Hippocampal formation (tissue), 2 donors: ENCODE measurements at regions not wholly inside any gene's neighbourhood (a gene's known extent, or its start where the extent isn't known, plus 50 kb on each side); places are given as distances from the start of the nearest gene placed in this dataset.
"Not testable (repeated sequence)": the region's sequence is repeated elsewhere in the genome, so short reads cannot be mapped to it uniquely, and the experiment has no call there.

Source experiments
- DNase-seq, 2 donors: peaks; one replicate each; lab custom pipeline; 2025; lab: John Stamatoyannopoulos, UW

DNA sequence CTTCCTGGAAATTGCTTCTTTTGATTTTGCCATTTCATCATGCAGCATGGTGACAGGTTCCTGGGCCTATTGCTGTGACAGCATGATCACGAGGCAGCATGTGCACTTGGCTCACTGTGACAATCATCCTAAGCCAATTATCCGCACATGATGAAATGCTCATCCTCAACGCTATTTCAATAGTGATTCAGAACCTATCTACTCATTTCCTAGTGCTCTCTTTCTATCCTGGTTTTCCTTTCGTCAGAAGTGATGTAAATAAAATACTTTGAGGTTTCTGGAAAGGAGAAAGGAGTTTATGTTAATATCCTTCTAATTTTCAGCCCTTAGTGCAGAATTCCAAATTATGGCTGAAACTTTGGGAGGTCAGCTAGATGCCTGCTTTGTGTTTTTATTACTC, 110.6 kb upstream of the ADAMTS5 start:
- no peak for DNase-seq

DNA sequence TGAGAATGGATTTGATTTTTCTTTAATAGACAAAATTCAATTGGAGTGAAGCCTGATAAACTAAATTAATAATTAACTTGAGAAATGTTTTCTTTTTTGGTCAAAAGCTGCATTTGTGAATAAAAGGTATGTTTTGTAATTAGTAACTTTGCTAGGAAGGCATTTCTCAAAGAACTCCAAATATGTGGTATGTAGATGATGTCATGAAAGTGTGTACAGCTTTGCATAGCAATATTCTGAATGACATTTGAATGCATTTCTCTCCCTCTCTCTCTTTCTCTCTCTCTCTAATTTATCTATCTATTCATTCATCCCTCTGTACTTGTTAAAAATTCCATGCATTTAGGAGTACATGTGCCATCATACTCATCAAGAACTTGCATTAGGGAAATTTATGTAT, 109.1 kb upstream of the ADAMTS5 start:
- DNase-seq: no peak

DNA sequence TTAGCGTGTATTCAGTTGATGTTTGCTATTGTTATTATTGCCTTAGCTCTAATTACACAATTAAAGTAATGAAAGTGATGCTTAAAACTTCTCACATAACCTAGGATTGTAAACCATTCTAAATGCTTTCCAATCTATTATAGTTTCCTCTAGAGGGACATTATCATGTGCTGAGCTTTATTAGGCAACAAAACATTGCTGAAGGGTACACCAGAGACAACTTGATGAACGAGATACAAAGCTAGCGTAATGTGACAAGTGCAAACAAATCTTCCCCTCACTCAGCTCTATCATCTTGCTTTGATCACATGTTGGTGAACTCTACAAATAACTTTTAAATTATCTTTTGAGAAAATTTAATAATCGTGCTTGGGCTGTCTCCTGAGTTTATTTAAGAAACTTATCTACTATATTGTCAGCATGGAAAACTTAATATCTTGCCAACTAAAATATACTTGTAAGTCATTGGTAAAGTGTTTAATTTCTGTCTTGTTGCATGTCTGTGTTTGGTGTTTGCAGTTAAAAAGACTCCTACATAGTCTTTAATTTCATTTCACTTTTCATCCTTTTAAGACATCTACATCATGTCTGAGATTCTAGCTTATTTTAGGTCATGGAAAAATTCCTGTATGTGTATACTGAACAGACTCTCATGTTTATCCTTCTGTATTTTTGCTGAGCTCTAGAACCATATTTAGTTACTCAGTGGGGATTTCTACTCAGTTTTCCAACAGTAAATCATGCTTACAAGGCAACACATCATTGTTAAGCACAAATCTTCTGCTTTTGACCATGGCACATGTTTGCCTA, 104.2 kb upstream of the ADAMTS5 start:
- DNase-seq: no peak

DNA sequence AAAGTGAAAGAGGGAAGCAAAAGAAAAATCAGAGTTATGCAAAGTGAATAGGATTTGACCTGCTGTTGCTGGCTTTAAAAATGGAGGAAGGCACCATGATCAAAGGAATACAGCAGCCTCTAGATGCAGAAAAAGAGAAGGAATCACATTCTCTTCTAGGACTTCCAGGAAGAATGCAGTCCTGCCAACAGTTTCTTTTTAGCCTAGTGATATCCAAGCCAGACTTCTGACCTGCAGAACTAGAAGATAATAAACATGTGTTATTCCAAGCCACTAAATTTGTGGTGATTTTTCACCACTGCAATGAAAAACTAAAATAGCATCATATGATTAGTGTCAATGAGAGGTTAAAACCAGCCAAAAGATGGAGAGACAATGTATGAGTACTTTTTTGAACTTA, 101.9 kb upstream of the ADAMTS5 start:
- no peak for DNase-seq

DNA sequence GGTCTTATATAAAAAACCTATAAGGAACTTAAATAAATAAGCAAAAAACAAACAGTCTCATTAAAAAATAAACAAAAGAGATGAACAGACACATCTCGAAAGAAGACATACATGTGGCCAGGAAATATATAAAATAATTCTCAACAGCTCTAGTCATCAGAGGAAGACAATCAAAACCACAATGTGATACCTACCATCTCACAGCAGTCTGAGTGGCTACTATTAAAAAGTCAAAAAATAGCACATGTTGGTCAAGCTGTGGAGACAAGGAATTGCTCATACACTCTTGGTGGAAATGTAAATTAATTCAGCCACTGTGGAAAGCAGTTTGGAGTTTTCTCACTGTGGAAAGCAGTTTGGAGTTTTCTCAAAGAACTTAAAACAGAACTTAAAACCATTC, 100.3 kb upstream of the ADAMTS5 start:
- no peak for DNase-seq

DNA sequence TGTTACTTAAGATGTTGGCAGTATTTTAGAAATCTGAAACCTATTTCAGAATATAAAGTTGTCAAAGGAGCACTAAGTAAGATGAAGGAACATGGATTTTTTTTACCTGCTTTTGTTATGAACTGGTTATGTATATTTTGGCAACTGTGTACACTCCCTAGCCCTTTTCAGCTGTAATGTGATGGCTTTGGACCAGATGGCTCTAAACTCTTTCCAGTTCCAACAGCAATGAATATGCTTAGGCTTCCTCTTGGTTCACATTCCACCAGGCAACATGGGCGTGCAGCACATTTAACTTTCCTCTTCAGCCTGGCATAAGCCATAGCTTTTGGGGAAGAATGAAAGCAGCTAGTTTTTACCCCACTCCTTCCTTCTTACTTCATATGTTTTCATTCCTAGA, 95.6 kb upstream of the ADAMTS5 start:
- no peak for DNase-seq

DNA sequence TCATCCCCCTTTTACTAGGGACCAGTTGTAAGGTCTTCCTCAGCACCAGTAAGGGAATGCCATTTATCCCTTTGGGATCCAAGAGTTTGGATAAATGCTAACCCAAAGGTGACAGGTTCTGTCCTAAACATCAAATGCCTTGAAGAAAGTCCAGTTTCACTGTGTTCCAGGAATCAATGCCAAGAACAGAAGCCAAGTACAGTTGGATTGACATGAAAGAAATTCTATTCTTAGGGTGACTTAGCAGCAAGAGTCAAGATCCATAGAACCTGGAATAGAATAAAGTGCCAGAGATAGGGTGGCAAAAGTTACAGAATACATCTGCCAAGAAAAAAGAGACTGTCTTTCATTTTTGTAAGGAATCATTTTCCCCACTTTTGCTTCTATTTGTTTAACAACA, 94.9 kb upstream of the ADAMTS5 start:
- no peak for DNase-seq

DNA sequence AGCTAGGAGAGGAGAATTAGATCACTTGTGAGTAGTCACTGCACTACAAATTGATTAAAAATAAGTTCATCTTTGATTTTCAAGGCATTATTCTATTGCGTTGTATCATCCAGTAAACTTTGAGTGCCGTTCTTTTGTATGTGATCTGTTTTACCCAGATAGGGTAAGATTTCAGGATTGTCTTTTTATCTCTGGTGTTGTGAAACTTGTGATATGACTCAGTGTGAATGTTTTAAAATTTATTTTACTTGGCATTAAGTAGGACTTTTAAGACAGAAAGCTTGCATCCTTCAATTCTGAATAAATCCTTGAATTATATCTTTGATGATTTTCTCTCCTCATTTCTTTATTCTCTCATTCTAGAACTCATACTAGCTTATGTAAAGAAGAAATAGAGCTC, 93.3 kb upstream of the ADAMTS5 start:
- no peak for DNase-seq

DNA sequence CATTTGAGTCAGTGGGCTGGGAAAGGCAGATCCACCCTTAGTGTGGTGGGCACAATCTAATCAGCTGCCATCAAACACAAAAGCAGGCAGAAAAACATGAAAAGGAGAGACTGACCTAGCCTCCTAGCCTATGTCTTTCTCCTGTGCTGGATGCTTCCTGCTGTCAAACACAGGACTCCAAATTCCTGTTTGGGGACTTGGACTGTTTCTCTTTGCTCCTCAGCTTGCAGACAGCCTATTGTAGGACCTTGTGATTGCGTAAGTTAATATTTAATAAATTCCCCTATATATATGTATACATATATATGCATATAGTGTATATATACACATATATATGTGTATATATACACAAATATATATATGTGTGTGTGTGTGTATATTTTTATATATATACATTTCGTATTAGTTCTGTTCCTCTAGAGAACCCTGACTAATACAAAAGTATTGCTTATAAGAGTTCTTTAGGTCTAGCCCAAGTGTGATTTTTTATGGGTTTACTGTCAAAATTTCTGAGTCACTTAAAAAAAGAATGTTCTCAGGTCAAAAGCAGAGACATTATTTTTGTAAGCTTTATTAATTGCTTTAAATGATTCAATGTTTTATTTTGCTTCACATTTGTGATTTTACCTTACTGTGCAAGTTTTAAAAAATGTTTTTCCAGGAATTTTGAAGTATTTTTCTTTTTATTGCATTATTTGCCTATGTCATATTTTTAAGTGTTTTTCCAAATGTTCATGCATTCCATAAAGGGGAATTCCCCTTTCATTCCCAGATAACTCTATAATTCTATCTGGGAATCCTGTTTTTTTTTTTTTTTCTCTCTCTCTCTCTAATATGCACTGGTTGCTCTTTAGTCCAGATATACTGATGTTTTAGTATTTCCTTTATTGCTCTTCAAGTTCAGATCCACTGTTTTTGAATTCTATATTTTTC, 92.1 kb upstream of the ADAMTS5 start:
- DNase-seq: no peak

DNA sequence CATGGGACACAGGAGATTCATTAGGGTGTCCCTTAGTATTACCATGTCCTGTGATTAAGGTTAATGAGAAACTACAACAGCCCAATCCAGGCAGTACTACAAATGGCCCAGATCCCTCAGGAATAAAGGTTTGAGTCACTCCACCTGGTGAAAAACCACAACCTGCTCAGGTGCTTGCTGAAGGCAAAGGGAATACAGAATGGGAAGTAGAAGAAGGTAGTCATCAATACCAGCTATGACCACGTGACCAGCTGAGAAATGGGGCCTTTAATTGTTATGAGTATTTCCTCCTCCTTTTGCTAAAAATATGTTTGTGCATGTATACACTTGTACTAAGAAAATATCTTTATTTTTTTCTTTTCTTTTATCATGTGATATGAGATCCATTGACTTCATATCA, 91.1 kb upstream of the ADAMTS5 start:
- DNase-seq: no peak

DNA sequence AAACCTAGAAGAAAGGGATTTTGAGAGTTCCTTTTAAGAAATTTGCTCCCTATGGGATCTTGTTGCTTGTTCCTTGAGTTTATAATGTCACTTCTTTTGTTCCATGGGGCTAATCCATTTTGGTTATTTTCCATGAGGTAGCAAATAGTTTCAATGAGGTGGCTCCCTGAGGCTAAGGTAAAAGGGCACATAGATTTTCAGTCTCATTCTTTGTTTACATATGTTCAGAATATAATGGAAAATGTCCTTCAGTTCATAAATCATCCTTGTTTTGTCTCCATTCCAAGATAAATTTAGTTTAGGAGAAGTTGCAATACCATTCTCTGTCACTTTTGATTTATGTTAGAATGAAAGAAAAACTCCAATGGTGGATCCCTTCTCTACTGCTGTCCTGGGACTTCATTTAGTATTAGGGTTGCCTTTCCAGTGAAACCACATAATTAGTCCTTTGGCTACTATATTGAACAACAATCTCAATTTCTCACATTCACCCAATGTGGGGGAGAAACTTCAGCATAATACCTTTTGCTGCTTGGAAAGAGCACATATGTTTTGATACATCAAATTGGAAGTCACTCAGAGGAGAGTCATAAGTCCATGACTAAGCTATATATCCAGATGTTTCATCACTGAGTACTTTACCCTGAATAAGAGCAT, 80.9 kb upstream of the ADAMTS5 start:
- no peak for DNase-seq

DNA sequence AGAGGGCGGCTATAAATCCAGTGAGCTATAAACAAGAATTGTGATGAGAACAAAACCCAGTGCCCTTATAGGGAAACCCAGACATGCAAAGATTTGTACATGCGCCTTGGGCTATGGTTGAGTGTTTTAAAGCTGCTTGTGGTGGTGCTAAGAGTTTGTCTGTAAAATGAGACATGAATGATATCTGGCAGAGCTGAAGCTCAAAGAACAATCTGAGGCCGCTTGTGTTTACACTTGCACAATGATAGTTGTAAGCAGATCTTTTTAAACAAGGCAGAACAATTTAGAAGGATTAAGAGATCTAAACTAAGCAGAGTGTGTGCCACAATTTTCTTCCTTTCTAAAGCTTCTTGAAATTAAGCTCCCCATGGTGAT, 80.4 kb upstream of the ADAMTS5 start:
- no peak for DNase-seq

DNA sequence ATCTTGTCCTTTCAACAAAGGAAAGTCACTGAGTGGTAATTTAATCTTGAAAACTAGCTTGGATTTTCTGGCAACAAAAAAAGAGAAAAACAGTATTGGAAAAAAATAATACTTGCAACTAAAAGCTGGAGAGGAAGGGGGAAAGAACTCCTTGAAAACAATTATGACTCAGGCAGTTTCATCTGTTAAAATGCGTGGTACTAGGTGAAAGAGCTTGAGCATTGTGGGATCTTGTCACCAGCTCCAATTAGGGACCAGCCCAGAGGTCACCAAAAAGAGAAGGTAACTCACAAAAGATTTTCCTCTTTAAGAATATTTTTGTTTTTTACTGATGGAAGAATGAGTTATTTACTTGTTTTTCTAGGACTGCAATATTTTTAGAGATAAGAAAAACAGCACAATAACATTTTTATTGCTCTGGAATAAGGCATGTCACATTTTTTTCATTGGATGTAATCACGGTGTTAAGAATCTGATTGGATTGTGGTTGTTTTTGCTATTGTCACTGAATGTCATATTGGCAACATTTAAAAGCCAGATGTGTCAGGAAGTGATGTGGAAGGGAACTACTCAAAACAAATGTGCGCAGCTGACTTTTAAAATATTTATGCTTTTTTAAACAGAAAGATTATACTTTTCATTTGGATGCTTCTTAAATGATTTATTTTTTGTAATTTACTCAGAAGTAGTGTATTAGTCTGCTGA, 78.5 kb upstream of the ADAMTS5 start:
- DNase-seq: no peak

DNA sequence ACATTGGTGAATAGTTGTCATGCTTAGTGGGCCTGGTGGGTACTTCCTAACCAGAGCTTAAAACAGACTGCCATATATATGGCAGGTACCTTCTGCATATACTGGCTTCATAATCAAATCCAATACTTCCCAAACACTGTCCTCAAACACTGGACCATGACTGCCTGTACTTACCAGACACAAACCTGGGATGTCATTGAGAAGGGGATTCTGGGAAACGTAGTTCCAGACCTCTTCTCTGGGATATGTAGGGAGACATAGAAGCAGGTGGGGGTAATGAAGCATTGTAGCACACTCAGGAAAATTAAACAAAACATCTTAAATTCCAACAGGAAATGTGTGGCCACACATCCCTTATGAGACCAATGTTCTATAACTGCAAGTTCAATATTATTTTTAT, 76.5 kb upstream of the ADAMTS5 start:
- DNase-seq: no peak

DNA sequence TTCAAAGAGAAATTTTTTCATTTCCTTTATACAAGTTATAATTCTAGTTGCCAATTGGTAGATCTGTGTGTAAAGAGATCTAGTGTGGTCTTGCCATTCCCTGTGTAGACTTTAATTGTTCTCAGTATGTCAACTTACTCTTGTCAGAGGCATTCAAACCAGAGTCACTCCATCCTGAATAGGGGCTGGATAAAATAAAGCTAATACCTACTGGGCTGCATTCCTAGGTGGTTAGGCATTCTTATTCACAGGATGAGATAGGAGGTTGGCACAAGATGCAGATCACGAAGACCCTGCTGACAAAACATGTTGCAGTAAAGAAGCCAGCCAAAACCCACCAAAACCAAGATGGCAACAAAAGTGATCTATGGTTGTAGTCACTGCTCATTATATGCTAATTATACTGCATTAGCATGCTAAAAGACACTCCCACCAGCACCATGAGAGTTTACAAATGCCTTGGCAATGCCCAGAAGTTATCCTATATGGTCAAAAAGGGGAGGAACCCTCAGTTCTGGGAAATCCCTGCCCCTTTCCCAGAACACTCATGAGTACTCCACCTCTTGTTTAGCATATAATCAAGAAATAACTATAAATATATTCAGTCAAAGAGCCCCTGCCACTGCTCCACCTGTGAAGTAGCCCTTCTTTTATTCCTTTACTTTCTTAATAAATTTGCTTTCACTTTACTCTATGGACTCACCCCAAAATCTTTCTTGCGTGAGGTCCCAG, 74.0 kb upstream of the ADAMTS5 start:
- no peak for DNase-seq

DNA sequence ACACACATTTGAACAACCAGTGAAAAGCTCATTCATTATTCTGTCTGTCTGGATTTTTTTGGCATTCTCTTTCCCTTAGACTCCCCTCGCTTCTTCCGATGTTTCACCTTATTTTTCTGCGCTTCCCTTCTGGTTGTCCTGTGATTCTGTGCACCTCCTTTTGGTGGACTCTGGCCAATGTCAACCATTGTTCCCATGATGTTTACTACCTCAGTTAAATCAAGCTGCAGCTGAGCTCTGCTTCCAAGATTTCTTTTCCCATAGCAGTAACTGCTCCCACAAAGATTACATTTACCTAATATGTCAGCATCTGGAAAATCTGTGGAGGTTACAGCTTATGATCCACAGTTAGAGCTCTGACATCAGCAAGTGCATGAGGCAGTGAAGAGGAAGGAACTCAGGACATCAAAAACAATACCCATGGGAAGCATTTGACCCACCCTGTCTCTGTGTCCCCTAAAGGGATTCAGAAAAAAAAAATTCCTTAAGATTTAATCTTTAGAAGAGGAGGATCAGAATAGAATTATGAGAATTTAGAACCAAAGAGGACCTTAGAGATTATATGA, 69.9 kb upstream of the ADAMTS5 start:
- no peak for DNase-seq

DNA sequence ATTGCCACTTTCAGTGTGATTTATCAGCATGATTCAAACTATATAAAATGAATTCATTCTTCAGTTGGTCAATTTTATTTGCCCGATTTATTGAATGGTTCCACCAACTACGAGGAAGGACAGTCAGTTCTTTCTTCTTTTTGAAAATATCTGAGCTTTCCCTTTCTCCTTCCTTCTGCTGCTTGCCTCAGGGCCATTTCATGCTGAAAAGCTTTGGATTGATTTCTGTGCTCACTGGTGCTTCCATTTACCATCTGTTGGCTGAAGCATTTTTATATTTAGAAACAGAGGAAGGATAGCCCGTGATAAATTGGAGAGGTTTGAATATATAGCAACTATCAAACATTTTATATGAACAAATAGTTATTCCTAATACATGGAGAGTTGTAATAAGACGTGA, 68.9 kb upstream of the ADAMTS5 start:
- no peak for DNase-seq

DNA sequence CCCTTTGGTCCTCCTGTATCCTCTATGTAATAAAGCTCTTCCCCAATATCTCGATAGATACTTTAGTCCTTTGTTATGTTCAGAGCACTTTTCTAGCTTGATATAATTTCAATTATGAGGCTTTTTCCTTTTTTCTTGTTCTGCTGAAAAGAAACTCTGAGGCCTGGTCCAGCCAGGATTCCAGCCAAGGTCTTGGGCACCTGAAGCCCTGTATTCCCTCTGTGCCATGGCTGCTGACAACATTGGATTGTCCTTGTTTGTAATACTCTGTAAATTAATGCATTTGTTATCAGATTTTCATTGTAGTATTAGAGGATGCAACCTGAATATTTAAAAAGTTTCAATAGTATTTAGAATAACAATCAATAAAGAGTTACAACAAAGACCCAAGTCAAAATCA, 67.9 kb upstream of the ADAMTS5 start:
- no peak for DNase-seq

DNA sequence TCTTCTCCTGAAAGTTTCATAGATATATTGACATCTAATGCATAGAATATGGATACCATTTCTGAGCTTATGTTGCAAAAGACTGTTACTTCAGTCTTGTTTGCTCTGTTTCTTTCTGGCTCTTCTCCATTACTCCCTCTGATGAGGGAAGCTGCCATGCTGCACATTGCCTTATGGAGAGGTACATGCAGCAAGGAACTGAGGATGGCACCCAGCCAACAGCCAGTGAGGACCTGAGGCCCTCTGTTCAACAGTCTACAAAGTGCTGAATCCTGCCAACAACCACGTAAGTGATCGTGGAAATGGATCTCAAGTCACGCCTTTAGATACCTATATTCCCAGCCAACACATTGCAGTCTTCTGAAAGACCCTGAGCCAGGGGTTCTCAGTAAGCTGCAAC, 66.6 kb upstream of the ADAMTS5 start:
- DNase-seq: no peak

DNA sequence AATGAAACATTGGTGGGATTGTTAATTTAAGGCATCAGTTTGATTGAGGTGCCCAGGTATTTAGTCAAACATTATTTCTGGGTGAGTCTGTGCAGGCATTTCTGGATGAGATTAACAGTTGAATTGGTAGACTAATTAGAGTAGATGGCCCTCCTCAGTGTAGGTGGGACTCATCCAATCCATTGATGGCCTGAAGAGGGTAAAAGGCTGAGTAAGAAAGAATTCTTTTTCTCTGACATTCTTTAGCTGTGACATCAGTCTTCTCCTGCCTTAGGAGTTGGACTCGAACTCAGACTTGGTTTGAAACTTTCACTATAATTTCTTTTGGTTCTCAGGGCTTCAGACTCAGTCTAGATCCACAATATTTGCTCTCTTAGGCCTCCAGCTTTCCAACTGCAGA, 59.6 kb upstream of the ADAMTS5 start:
- DNase-seq: no peak

DNA sequence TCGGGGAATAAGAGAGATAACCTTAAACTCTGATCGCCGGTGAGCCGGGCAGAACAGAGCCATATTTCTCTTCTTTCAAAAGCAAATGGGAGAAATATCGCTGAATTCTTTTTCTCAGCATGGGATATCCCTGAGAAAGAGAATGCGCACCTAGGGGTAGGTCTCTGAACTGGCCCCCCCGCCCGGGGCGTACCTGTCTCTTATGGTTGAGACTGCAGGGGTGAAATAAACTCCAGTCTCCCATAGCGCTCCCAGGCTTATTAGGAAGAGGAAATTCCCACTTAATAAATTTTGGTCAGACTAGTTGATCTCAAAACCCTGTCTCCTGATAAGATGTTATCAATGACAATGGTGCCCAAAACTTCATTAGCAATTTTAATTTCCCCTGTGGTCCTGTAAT, 58.8 kb upstream of the ADAMTS5 start:
- DNase-seq: not testable (repeated sequence)
